Left colon (tissue), 2 donors: ENCODE measurements at regions not wholly inside any gene's neighbourhood (a gene's known extent, or its start where the extent isn't known, plus 50 kb on each side); places are given as distances from the start of the nearest gene placed in this dataset.
"Not testable (repeated sequence)": the region's sequence is repeated elsewhere in the genome, so short reads cannot be mapped to it uniquely, and the experiment has no call there.

Source experiments
- ATAC-seq: fragments of 200-7000 bp; cut with Tn5 transposase; one replicate; pipeline ENCODE4 v1.9.1; 2020; ENCODE audit warnings: mild to moderate bottlenecking, moderate library complexity
- DNase-seq, 2 donors: peaks; one replicate each; pipeline ENCODE4 v3.0.0-alpha.2; 2020
- intact Hi-C, 2 donors: fragments of 100-400 bp; cut with DNase I in 1 of 2; cut with micrococcal nuclease in 1 of 2; formaldehyde crosslinking; loops; one replicate each; pipeline versions ENCODE4 v1.11.2 to v1.14.0; 2022; cut with DNase I, micrococcal nuclease
- donor health status: DM: no; HTN: no; CAD: no.
- donor health status: DM: yes; HTN: yes; CAD: no.

- ATAC-seq (no peak), DNase-seq (no peak)
- intact Hi-C loops: no loop called here
Measured at GRCh38 chr15:81792646-81793045, 253.2 kb downstream of the MEX3B start.

- DNase-seq, intact Hi-C loops, ATAC-seq: not testable (repeated sequence)
Measured at GRCh38 chr15:81791322-81791721, 254.5 kb downstream of the MEX3B start.

- intact Hi-C loops: no loop called here
- DNase-seq: no peak
- ATAC-seq: no peak
Measured at GRCh38 chr15:81789403-81789802, 256.4 kb downstream of the MEX3B start.

- DNase-seq (no peak), ATAC-seq (no peak)
- intact Hi-C loops: no loop called here
Measured at GRCh38 chr15:81786776-81787175, 259.0 kb downstream of the MEX3B start.

- DNase-seq (no peak), ATAC-seq (no peak)
- intact Hi-C loops: no loop called here
Measured at GRCh38 chr15:81785679-81786078, 260.1 kb downstream of the MEX3B start.

GRCh38 chr15:81785181-81785580 is 260.6 kb downstream of the MEX3B start:
- DNase-seq (no peak), ATAC-seq (no peak)
- intact Hi-C loops: no loop called here

- intact Hi-C loops: no loop called here
- DNase-seq (no peak), ATAC-seq (no peak)
Measured at GRCh38 chr15:81784751-81785150, 261.1 kb downstream of the MEX3B start.

GRCh38 chr15:81783586-81783985 is 262.2 kb downstream of the MEX3B start:
- ATAC-seq: no peak
- DNase-seq: no peak
- intact Hi-C loops: no loop called here

GRCh38 chr15:81783076-81783475 is 262.7 kb downstream of the MEX3B start:
- ATAC-seq (no peak), DNase-seq (no peak)
- intact Hi-C loops: no loop called here

- intact Hi-C loops: no loop called here
- no peak for DNase-seq
Measured at GRCh38 chr15:81781395-81781794, 264.4 kb downstream of the MEX3B start.

GRCh38 chr15:81780966-81781365 is 264.9 kb downstream of the MEX3B start:
- intact Hi-C loops: no loop called here
- no peak for DNase-seq
- no peak for ATAC-seq

More at GRCh38 chr15:81781395-81781794, 264.4 kb downstream of the MEX3B start:
- ATAC-seq: no peak

- intact Hi-C loops: no loop called here
- DNase-seq: no peak
- no peak for ATAC-seq
Measured at GRCh38 chr15:81779181-81779580, 266.6 kb downstream of the MEX3B start.

- ATAC-seq: no peak
- no peak for DNase-seq
- intact Hi-C loops: no loop called here
Measured at GRCh38 chr15:81777546-81777945, 268.3 kb downstream of the MEX3B start.

- DNase-seq (no peak), ATAC-seq (no peak)
- intact Hi-C loops: no loop called here
Measured at GRCh38 chr15:81776976-81777375, 268.8 kb downstream of the MEX3B start.

GRCh38 chr15:81775779-81776178 is 270.0 kb downstream of the MEX3B start:
- intact Hi-C loops, DNase-seq, ATAC-seq: not testable (repeated sequence)

- DNase-seq (no peak), ATAC-seq (no peak)
- intact Hi-C loops: no loop called here
Measured at GRCh38 chr15:81774309-81774708, 271.5 kb downstream of the MEX3B start.

GRCh38 chr15:81768773-81769172 is 277.0 kb downstream of the MEX3B start:
- ATAC-seq: no peak
- intact Hi-C loops: no loop called here

GRCh38 chr15:81766829-81767475 is 278.9 kb downstream of the MEX3B start:
- ATAC-seq (no peak), DNase-seq (no peak)
- intact Hi-C loops: no loop called here

More at GRCh38 chr15:81768773-81769172, 277.0 kb downstream of the MEX3B start:
- no peak for DNase-seq

- intact Hi-C loops: no loop called here
- no peak for DNase-seq
- no peak for ATAC-seq
Measured at GRCh38 chr15:81765816-81766215, 280.0 kb downstream of the MEX3B start.

- ATAC-seq: no peak
- intact Hi-C loops: no loop called here
- no peak for DNase-seq
Measured at GRCh38 chr15:81763304-81763703, 282.5 kb downstream of the MEX3B start.

- DNase-seq (no peak), ATAC-seq (no peak)
- intact Hi-C loops: no loop called here
Measured at GRCh38 chr15:81760686-81761085, 285.1 kb downstream of the MEX3B start.
